ENCODE measurements at regions not wholly inside any gene's neighbourhood (a gene's known extent, or its start where the extent isn't known, plus 50 kb on each side); places are given as distances from the start of the nearest gene placed in this dataset.
"Not testable (repeated sequence)": the region's sequence is repeated elsewhere in the genome, so short reads cannot be mapped to it uniquely, and the experiment has no call there.

DNA sequence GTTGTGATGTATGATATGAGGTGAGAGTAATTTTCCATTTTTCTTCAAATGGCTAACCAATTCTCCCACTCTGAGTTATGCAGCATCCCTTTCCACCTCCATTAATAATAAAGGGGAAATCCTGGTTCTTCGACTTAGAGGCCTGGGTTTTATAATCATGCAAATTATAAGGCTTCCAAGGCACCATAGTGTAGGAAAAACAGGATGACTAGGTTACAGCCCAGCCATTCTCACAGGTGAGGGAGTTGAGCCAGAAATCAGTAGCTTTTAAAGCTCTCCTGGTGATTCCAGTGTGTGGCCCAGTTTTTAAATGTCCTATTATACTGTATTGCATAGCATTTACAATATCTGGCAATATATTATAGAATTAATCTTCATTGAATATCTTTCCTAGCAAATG lies 203.1 kb downstream of the ARHGEF9 start:
- no peak overlapping the region for H3K4me2 ChIP-seq (ENCODE audit: low read length)
- no peaks in the 10 kb centered on the region for H3K27me3 ChIP-seq (ENCODE audit: control insufficient read depth, insufficient read depth, low read length)

DNA sequence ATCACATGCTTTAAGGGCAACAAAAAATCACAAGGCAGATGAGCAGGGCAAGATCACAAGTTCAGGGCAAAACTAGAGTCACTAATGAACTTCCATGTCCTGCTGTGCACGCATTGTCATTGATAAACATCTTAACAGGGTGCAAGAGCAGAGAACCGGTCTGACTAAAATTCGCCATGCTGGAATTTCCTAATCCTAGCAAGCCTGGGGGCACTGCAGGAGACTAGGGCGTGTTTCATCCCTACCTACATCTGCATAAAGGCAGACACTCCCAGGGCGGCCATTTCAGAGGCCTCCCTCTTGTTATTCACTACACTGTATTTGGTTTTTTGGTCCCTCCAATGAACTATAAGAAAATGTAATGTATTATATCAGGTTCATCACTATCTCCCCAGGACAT lies 203.6 kb downstream of the ARHGEF9 start:
- Histone ChIP-seq H3K36me3 (ENCODE audit: insufficient read depth, low read length) (no peaks in the 10 kb centered on the region), H3K9ac (ENCODE audit: low read depth, low read length) (no peak overlapping the region)

More for the DNA sequence above, 203.1 kb downstream of the ARHGEF9 start:
- Histone ChIP-seq H3K9me3 (replicated peaks; ENCODE audit: low read length) (no peaks in the 10 kb centered on the region), H3K9ac (ENCODE audit: low read depth, low read length) (no peak overlapping the region), H3K4me3 (ENCODE audit: low read length) (no peak overlapping the region), H3K36me3 (ENCODE audit: insufficient read depth, low read length) (no peaks in the 10 kb centered on the region), H3K4me1 (ENCODE audit: control insufficient read depth, insufficient read depth, low read length) (no peaks in the 10 kb centered on the region)

DNA sequence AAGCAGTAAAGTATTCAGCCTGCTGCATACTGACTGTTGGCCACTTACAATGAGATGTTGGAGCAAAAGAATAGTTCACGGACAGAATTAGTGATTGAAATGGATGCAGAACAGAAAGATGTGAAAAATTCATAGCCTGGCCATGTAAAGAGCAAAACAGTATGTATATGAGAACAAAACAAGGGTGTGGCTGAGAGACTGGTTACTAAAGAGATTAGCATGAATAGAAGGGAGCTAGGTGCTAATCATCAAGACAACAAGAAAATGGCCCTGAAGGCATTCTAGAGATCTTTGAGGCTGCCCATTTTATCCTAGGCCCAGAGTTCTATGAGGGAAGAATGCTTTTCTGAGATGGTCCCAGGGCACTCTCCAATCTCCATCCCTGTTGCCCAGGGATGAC lies 208.5 kb downstream of the ARHGEF9 start:
- no peaks in the 10 kb centered on the region for H3K36me3 ChIP-seq (ENCODE audit: insufficient read depth, low read length)
- no peaks in the 10 kb centered on the region for H3K27me3 ChIP-seq (ENCODE audit: control insufficient read depth, insufficient read depth, low read length)
- H3K4me1 ChIP-seq (ENCODE audit: control insufficient read depth, insufficient read depth, low read length) = no peaks in the 10 kb centered on the region
- no peaks in the 10 kb centered on the region for H3K9me3 ChIP-seq (replicated peaks; ENCODE audit: low read length)
- H3K4me3 ChIP-seq (ENCODE audit: low read length) = no peak overlapping the region
- no peak overlapping the region for H3K4me2 ChIP-seq (ENCODE audit: low read length)
- no peak overlapping the region for H3K9ac ChIP-seq (ENCODE audit: low read depth, low read length)

More for the DNA sequence above, 203.6 kb downstream of the ARHGEF9 start:
- Histone ChIP-seq H3K4me1 (ENCODE audit: control insufficient read depth, insufficient read depth, low read length) (no peaks in the 10 kb centered on the region), H3K4me2 (ENCODE audit: low read length) (no peak overlapping the region), H3K9me3 (replicated peaks; ENCODE audit: low read length) (no peaks in the 10 kb centered on the region), H3K4me3 (ENCODE audit: low read length) (no peak overlapping the region), H3K27me3 (ENCODE audit: control insufficient read depth, insufficient read depth, low read length) (no peaks in the 10 kb centered on the region)

DNA sequence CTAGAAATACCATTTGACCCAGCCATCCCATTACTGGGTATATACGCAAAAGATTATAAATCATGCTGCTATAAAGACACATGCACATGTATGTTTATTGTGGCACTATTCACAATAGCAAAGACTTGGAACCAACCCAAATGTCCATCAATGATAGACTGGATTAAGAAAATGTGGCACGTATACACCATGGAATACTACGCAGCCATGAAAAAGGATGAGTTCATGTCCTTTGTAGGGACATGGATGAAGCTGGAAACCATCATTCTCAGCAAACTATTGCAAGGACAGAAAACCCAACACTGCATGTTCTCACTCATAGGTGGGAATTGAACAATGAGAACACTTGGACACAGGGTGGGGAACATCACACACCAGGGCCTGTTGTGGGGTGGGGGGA lies 209.3 kb downstream of the ARHGEF9 start:
- not testable (repeated sequence) for H3K4me1 ChIP-seq (ENCODE audit: control insufficient read depth, insufficient read depth, low read length); H3K9me3 ChIP-seq (replicated peaks; ENCODE audit: low read length); H3K36me3 ChIP-seq (ENCODE audit: insufficient read depth, low read length); H3K9ac ChIP-seq (ENCODE audit: low read depth, low read length); H3K4me2 ChIP-seq (ENCODE audit: low read length); H3K27me3 ChIP-seq (ENCODE audit: control insufficient read depth, insufficient read depth, low read length); H3K4me3 ChIP-seq (ENCODE audit: low read length)

- Histone ChIP-seq H3K27me3 (ENCODE audit: control insufficient read depth, insufficient read depth, low read length) (no peaks in the 10 kb centered on the region), H3K4me3 (ENCODE audit: low read length) (no peak overlapping the region), H3K9me3 (replicated peaks; ENCODE audit: low read length) (no peaks in the 10 kb centered on the region), H3K4me2 (ENCODE audit: low read length) (no peak overlapping the region), H3K4me1 (ENCODE audit: control insufficient read depth, insufficient read depth, low read length) (no peaks in the 10 kb centered on the region), H3K9ac (ENCODE audit: low read depth, low read length) (no peak overlapping the region), H3K36me3 (ENCODE audit: insufficient read depth, low read length) (no peaks in the 10 kb centered on the region)
Measured at GRCh38 chrX:63566856-63567255, 215.7 kb upstream of the SPIN4 start.

DNA sequence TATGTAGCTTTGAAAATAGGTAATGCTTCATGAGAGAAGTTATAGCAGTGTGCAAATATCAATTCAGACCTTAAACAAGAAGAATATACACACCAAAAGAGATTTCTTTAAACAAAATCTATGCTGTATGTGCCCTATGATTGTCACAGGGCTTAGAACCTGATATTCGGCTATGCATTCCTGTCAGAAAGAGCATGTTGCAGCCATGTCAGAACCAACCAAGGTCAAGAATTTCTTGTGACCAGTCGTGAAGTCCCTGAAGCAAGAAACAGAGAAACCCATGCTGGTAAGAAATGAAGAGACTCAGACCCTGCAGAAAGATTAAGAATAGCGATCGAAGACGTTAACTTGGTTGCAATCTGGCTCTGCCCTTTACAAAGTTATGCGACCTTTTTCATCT lies 210.3 kb upstream of the SPIN4 start:
- H3K4me2 ChIP-seq (ENCODE audit: low read length) = peak overlapping the region; percentile 82
- no peaks in the 10 kb centered on the region for H3K27me3 ChIP-seq (ENCODE audit: control insufficient read depth, insufficient read depth, low read length)
- H3K4me3 ChIP-seq (ENCODE audit: low read length) = peak overlapping the region; percentile 89
- H3K9ac ChIP-seq (ENCODE audit: low read depth, low read length) = peak overlapping the region; percentile 86
- no peaks in the 10 kb centered on the region for H3K4me1 ChIP-seq (ENCODE audit: control insufficient read depth, insufficient read depth, low read length)
- no peaks in the 10 kb centered on the region for H3K36me3 ChIP-seq (ENCODE audit: insufficient read depth, low read length)
- no peaks in the 10 kb centered on the region for H3K9me3 ChIP-seq (replicated peaks; ENCODE audit: low read length)

- H3K4me1 ChIP-seq (ENCODE audit: control insufficient read depth, insufficient read depth, low read length) = no peaks in the 10 kb centered on the region
- H3K36me3 ChIP-seq (ENCODE audit: insufficient read depth, low read length) = no peaks in the 10 kb centered on the region
- H3K9ac ChIP-seq (ENCODE audit: low read depth, low read length) = peak overlapping the region; percentile 86
- no peaks in the 10 kb centered on the region for H3K27me3 ChIP-seq (ENCODE audit: control insufficient read depth, insufficient read depth, low read length)
- H3K4me3 ChIP-seq (ENCODE audit: low read length) = peak overlapping the region; percentile 89
- H3K9me3 ChIP-seq (replicated peaks; ENCODE audit: low read length) = no peaks in the 10 kb centered on the region
- peak overlapping the region; percentile 82 for H3K4me2 ChIP-seq (ENCODE audit: low read length)
Measured at GRCh38 chrX:63560601-63561218, 209.6 kb upstream of the SPIN4 start.

DNA sequence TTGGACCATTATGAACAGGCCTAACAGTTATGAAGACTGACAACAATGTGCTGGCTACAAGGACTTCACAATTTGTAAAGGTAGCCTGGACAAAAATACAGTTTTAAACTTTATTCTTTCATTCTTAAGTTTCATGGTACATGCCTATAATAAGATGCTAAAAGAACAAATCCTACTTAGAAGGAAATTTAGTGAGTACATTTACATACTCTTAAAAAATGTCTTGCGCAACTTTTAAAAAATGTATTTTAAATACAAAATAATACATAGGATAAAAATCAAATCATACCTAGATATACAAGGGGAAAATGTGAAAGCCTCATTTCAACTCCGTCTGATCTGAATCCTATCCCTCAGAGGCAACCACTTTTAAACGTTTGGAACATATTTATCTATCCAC lies 200.7 kb upstream of the SPIN4 start:
- Histone ChIP-seq H3K9me3 (replicated peaks; ENCODE audit: low read length) (no peaks in the 10 kb centered on the region), H3K4me3 (ENCODE audit: low read length) (no peak overlapping the region), H3K4me2 (ENCODE audit: low read length) (no peak overlapping the region)

DNA sequence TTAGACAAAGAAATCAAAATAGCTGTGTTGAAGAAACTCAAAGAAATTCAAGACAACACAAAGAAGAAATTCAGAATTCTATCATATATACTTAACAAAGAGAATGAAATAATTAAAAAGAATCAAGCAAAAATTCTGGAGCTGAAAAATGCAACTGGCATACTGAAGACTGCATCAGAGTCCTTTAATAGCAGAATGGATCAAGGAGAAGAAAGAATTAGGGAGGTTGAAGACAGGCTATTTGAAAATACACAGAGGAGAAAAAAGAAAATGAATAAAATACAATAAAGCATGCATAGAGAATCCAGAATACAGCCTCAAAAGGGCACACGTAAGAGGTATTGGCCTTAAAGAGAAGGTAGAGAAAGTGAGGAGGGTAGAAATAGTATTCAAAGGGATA lies 179.5 kb upstream of the SPIN4 start:
- no peak overlapping the region for H3K4me3 ChIP-seq (ENCODE audit: low read length)
- H3K4me1 ChIP-seq (ENCODE audit: control insufficient read depth, insufficient read depth, low read length) = no peaks in the 10 kb centered on the region
- no peak overlapping the region for H3K4me2 ChIP-seq (ENCODE audit: low read length)
- H3K27me3 ChIP-seq (ENCODE audit: control insufficient read depth, insufficient read depth, low read length) = no peaks in the 10 kb centered on the region
- H3K36me3 ChIP-seq (ENCODE audit: insufficient read depth, low read length) = no peaks in the 10 kb centered on the region
- no peaks in the 10 kb centered on the region for H3K9me3 ChIP-seq (replicated peaks; ENCODE audit: low read length)
- H3K9ac ChIP-seq (ENCODE audit: low read depth, low read length) = no peak overlapping the region

More for the DNA sequence above, 200.7 kb upstream of the SPIN4 start:
- H3K27me3 ChIP-seq (ENCODE audit: control insufficient read depth, insufficient read depth, low read length) = no peaks in the 10 kb centered on the region
- H3K4me1 ChIP-seq (ENCODE audit: control insufficient read depth, insufficient read depth, low read length) = no peaks in the 10 kb centered on the region
- H3K36me3 ChIP-seq (ENCODE audit: insufficient read depth, low read length) = no peaks in the 10 kb centered on the region
- H3K9ac ChIP-seq (ENCODE audit: low read depth, low read length) = no peak overlapping the region

DNA sequence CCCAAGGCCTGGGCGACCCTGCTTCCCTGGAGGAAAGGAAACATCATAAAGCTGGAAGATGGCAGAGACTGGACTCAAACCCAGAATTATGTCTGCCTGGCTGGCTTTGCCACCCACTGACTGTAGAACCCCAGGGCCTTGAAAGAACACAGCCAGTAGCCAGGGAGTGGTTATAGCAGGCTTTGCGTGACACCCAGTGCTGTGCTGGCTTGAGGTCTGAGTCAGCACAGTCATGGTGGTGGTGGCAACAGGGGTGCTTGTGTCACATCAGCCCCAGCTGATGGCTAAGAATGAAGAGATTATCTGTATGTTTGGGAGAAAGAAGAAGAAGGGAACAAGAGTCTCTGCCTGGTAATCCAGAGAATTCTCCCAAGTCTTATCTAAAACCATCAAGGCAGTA lies 178.8 kb upstream of the SPIN4 start:
- Histone ChIP-seq H3K4me2 (ENCODE audit: low read length) (no peak overlapping the region), H3K27me3 (ENCODE audit: control insufficient read depth, insufficient read depth, low read length) (no peaks in the 10 kb centered on the region), H3K9me3 (replicated peaks; ENCODE audit: low read length) (no peaks in the 10 kb centered on the region), H3K9ac (ENCODE audit: low read depth, low read length) (no peak overlapping the region), H3K4me3 (ENCODE audit: low read length) (no peak overlapping the region), H3K4me1 (ENCODE audit: control insufficient read depth, insufficient read depth, low read length) (no peaks in the 10 kb centered on the region), H3K36me3 (ENCODE audit: insufficient read depth, low read length) (no peaks in the 10 kb centered on the region)

- Histone ChIP-seq H3K4me2 (ENCODE audit: low read length) (no peak overlapping the region), H3K4me3 (ENCODE audit: low read length) (no peak overlapping the region), H3K9me3 (replicated peaks; ENCODE audit: low read length) (no peaks in the 10 kb centered on the region)
Measured at GRCh38 chrX:63526863-63527262, 175.7 kb upstream of the SPIN4 start.

DNA sequence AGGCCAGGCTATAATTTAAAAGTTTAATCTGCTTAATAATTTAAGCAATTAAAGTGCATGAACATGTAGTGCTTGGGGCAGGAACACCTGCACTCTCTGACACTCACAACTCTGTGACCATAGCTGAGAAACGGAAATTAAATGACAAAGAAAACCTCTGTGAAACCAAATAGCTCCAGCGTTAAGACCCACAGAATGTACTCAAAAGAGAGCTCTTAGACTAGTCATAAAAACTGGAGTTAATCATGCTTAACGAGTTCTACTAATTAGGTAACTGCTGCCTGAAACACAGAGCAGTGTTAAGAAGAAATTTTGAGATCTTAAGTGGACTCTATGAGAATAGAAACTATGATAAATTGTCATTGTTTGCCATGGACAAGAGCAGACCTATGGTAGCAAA lies 174.4 kb upstream of the SPIN4 start:
- Histone ChIP-seq H3K9ac (ENCODE audit: low read depth, low read length) (no peak overlapping the region), H3K36me3 (ENCODE audit: insufficient read depth, low read length) (no peaks in the 10 kb centered on the region), H3K9me3 (replicated peaks; ENCODE audit: low read length) (no peaks in the 10 kb centered on the region), H3K4me1 (ENCODE audit: control insufficient read depth, insufficient read depth, low read length) (no peaks in the 10 kb centered on the region), H3K27me3 (ENCODE audit: control insufficient read depth, insufficient read depth, low read length) (no peaks in the 10 kb centered on the region), H3K4me2 (ENCODE audit: low read length) (no peak overlapping the region), H3K4me3 (ENCODE audit: low read length) (no peak overlapping the region)

More at GRCh38 chrX:63526863-63527262, 175.7 kb upstream of the SPIN4 start:
- no peak overlapping the region for H3K9ac ChIP-seq (ENCODE audit: low read depth, low read length)
- H3K27me3 ChIP-seq (ENCODE audit: control insufficient read depth, insufficient read depth, low read length) = no peaks in the 10 kb centered on the region
- H3K4me1 ChIP-seq (ENCODE audit: control insufficient read depth, insufficient read depth, low read length) = no peaks in the 10 kb centered on the region
- no peaks in the 10 kb centered on the region for H3K36me3 ChIP-seq (ENCODE audit: insufficient read depth, low read length)
